ENCODE measurements at regions not wholly inside any gene's neighbourhood (a gene's known extent, or its start where the extent isn't known, plus 50 kb on each side); places are given as distances from the start of the nearest gene placed in this dataset.
A peak's percentile ranks its signal among the peaks of the same experiment; 100 is the strongest.

- no peak for DNase-seq (ENCODE audit: low read depth, low spot score)
Measured at GRCh38 chr1:118346936-118347335, 161.9 kb upstream of the SPAG17 start.

GRCh38 chr1:118340928-118341910 is 156.2 kb upstream of the SPAG17 start:
- no peak for DNase-seq (ENCODE audit: low read depth, low spot score)

GRCh38 chr1:118339400-118340124 is 154.5 kb upstream of the SPAG17 start:
- DNase-seq (ENCODE audit: low read depth, low spot score): no peak

- no peak for DNase-seq (ENCODE audit: low read depth, low spot score)
Measured at GRCh38 chr1:118338936-118339335, 153.9 kb upstream of the SPAG17 start.

- DNase-seq (ENCODE audit: low read depth, low spot score): no peak
Measured at GRCh38 chr1:118337346-118337745, 152.3 kb upstream of the SPAG17 start.

- DNase-seq (ENCODE audit: low read depth, low spot score): peak; percentile 15
Measured at GRCh38 chr1:118335331-118335732, 150.3 kb upstream of the SPAG17 start.

GRCh38 chr1:118334506-118334905 is 149.5 kb upstream of the SPAG17 start:
- DNase-seq (ENCODE audit: low read depth, low spot score): no peak

GRCh38 chr1:118333601-118334210 is 148.7 kb upstream of the SPAG17 start:
- DNase-seq (ENCODE audit: low read depth, low spot score): peak; percentile 81

GRCh38 chr1:118326960-118327629 is 142.1 kb upstream of the SPAG17 start:
- DNase-seq (ENCODE audit: low read depth, low spot score): no peak

- DNase-seq (ENCODE audit: low read depth, low spot score): no peak
Measured at GRCh38 chr1:118325550-118326225, 140.7 kb upstream of the SPAG17 start.

- no peak for DNase-seq (ENCODE audit: low read depth, low spot score)
Measured at GRCh38 chr1:118323246-118323645, 138.2 kb upstream of the SPAG17 start.

GRCh38 chr1:118322331-118322730 is 137.3 kb upstream of the SPAG17 start:
- no peak for DNase-seq (ENCODE audit: low read depth, low spot score)

GRCh38 chr1:118321840-118322239 is 136.8 kb upstream of the SPAG17 start:
- DNase-seq (ENCODE audit: low read depth, low spot score): no peak

GRCh38 chr1:118317842-118318614 is 133.0 kb upstream of the SPAG17 start:
- DNase-seq (ENCODE audit: low read depth, low spot score): no peak

GRCh38 chr1:118306851-118307250 is 121.8 kb upstream of the SPAG17 start:
- DNase-seq (ENCODE audit: low read depth, low spot score): no peak

- no peak for DNase-seq (ENCODE audit: low read depth, low spot score)
Measured at GRCh38 chr1:118304722-118305359, 119.8 kb upstream of the SPAG17 start.

GRCh38 chr1:118303534-118303933 is 118.5 kb upstream of the SPAG17 start:
- DNase-seq (ENCODE audit: low read depth, low spot score): no peak

GRCh38 chr1:118303064-118303463 is 118.0 kb upstream of the SPAG17 start:
- no peak for DNase-seq (ENCODE audit: low read depth, low spot score)

- no peak for DNase-seq (ENCODE audit: low read depth, low spot score)
Measured at GRCh38 chr1:118302145-118302544, 117.1 kb upstream of the SPAG17 start.

- no peak for DNase-seq (ENCODE audit: low read depth, low spot score)
Measured at GRCh38 chr1:118300808-118301207, 115.8 kb upstream of the SPAG17 start.
